A549 (cell line): ENCODE measurements at regions not wholly inside any gene's neighbourhood (a gene's known extent, or its start where the extent isn't known, plus 50 kb on each side); places are given as distances from the start of the nearest gene placed in this dataset.

Source experiments
- ATAC-seq, 2 experiments: fragments of 200-7000 bp in 1 of 2; fragments of >200 bp in 1 of 2; cut with Nextera tagmentation in 1 of 2; cut with Tn5 transposase in 1 of 2; 3 replicates each; pipeline versions ENCODE4 v1.8.0 to v1.9.1; 2018 to 2020; ENCODE audit warnings: mild to moderate bottlenecking in 1 of 2, moderate library complexity in 1 of 2
- CTCF ChIA-PET: fragments of 300-600 bp; sonication (Branson Sonifier 250); formaldehyde crosslinking; extraction: SDS; loops from one replicate; lab custom pipeline; 2021; ENCODE audit warnings: antibody characterized with exemption, inconsistent platforms; lab: Yijun Ruan, JAX
- POLR2A ChIA-PET: fragments of 350-600 bp; formaldehyde crosslinking; extraction: SDS; loops from one replicate; lab custom pipeline; 2021; ENCODE audit warnings: antibody characterized with exemption, inconsistent platforms; lab: Yijun Ruan, JAX
- DNase-seq, 2 experiments: peaks; one replicate each; pipeline versions ENCODE4 v3.0.0 to v3.0.0-alpha.2; 2011 to 2016; ENCODE audit warnings: low read depth in 1 of 2, low spot score in 1 of 2
- FAIRE-seq: peaks from 2 replicates; lab custom pipeline; 2011; peaks lifted over from hg19 to GRCh38; lab: Jason Lieb, UNC
- H3K27ac ChIP-seq, 2 experiments: fragments of >200 bp; sonication (Bioruptor Twin); formaldehyde crosslinking; 3 replicates each; pipeline ENCODE4 v1.5.1; 2016 to 2017
- H3K4me1 ChIP-seq: fragments of >200 bp; sonication (Bioruptor Twin); formaldehyde crosslinking; 3 replicates; pipeline ENCODE4 v1.6.1; 2016
- H3K4me2 ChIP-seq: fragments of >200 bp; sonication (Bioruptor Twin); formaldehyde crosslinking; 3 replicates; pipeline ENCODE4 v1.6.1; 2016
- H3K4me3 ChIP-seq: fragments of >200 bp; sonication (Bioruptor Twin); formaldehyde crosslinking; 3 replicates; pipeline ENCODE4 v1.5.1; 2016
- H3K9me3 ChIP-seq: fragments of >200 bp; sonication (Bioruptor Twin); formaldehyde crosslinking; 3 replicates; pipeline ENCODE4 v1.6.1; 2016
- CBX2 ChIP-seq: fragments of 200-600 bp; sonication (generic); IDR thresholded peaks from 2 replicates; pipeline ENCODE4 v1.6.1; 2016; ENCODE audit warnings: low read depth, mild to moderate bottlenecking, borderline replicate concordance
- CHD2 ChIP-seq: fragments of 150-350 bp; IDR thresholded peaks from 2 replicates; pipeline ENCODE4 v1.6.1; 2014; ENCODE audit warnings: low read length; ENCODE audit not compliant: partially characterized antibody
- CHD4 ChIP-seq: fragments of 200-600 bp; sonication (generic); IDR thresholded peaks from 2 replicates; pipeline ENCODE4 v1.6.1; 2016; ENCODE audit warnings: antibody characterized with exemption, mild to moderate bottlenecking, borderline replicate concordance
- EHF ChIP-seq: fragments of 250-450 bp; sonication (Bioruptor Pico); IDR thresholded peaks from 2 replicates; pipeline ENCODE4 v1.5.0; 2020; ENCODE audit warnings: mild to moderate bottlenecking
- EP300 ChIP-seq, 2 experiments: fragments of >200 bp; sonication (Bioruptor Twin); formaldehyde crosslinking; IDR thresholded peaks; 2 replicates in 1 of 2; 3 replicates in 1 of 2; pipeline ENCODE4 v1.6.1; 2016 to 2017
- FOSL2 ChIP-seq, 2 experiments: fragments of 450-650 bp in 1 of 2; fragments of >200 bp in 1 of 2; sonication (Bioruptor Twin) in 1 of 2; formaldehyde crosslinking; IDR thresholded peaks; 2 replicates each; pipeline versions ENCODE4 v1.5.0 to v1.6.1; 2016 to 2020; ENCODE audit warnings: mild to moderate bottlenecking in 1 of 2, moderate library complexity in 1 of 2
- HEYL ChIP-seq: fragments of 250-450 bp; sonication (Bioruptor Pico); IDR thresholded peaks from 2 replicates; pipeline ENCODE4 v1.8.0; 2021; ENCODE audit warnings: mild to moderate bottlenecking, moderate library complexity
- HOXA7 ChIP-seq: fragments of 250-450 bp; sonication (Bioruptor Pico); IDR thresholded peaks from 2 replicates; pipeline ENCODE4 v1.5.0; 2020; ENCODE audit warnings: mild to moderate bottlenecking, moderate library complexity
- HOXB13 ChIP-seq: fragments of 250-450 bp; sonication (Bioruptor Pico); IDR thresholded peaks from 2 replicates; pipeline ENCODE4 v1.5.0; 2020; ENCODE audit warnings: low read depth, mild to moderate bottlenecking, moderate library complexity
- MAFK ChIP-seq: fragments of 450-650 bp; IDR thresholded peaks from 2 replicates; pipeline ENCODE4 v1.6.1; 2014; ENCODE audit not compliant: partially characterized antibody
- MYC ChIP-seq: IDR thresholded peaks from 2 replicates; pipeline ENCODE4 v1.6.1; 2012; ENCODE audit warnings: mild to moderate bottlenecking, inconsistent platforms, low read length, improper control_type of control experiment, borderline replicate concordance
- NFE2L2 ChIP-seq: fragments of 150-350 bp; conservative IDR thresholded peaks from 2 replicates; pipeline ENCODE4 v1.6.1; 2014; ENCODE audit warnings: low read length
- RAD21 ChIP-seq, 2 experiments: fragments of >200 bp in 1 of 2; sonication (Bioruptor Twin) in 1 of 2; formaldehyde crosslinking in 1 of 2; IDR thresholded peaks in 1 of 2; conservative IDR thresholded peaks in 1 of 2; 2 replicates in 1 of 2; 3 replicates in 1 of 2; pipeline ENCODE4 v1.6.1; 2012 to 2018; ENCODE audit warnings: inconsistent platforms in 1 of 2
- RCOR1 ChIP-seq: fragments of 150-350 bp; IDR thresholded peaks from 2 replicates; pipeline ENCODE4 v1.6.1; 2014; ENCODE audit warnings: antibody characterized with exemption, low read length, low read depth
- RFX5 ChIP-seq: fragments of 450-650 bp; IDR thresholded peaks from 2 replicates; pipeline ENCODE4 v1.7.1; 2014; ENCODE audit warnings: antibody characterized with exemption, mild to moderate bottlenecking, moderate library complexity
- TFCP2L1 ChIP-seq: fragments of 250-450 bp; sonication (Bioruptor Pico); IDR thresholded peaks from 2 replicates; pipeline ENCODE4 v1.5.0; 2021; ENCODE audit warnings: mild to moderate bottlenecking
- ZC3H11A ChIP-seq: fragments of 450-650 bp; IDR thresholded peaks from 2 replicates; pipeline ENCODE4 v1.6.1; 2014; ENCODE audit warnings: antibody characterized with exemption, mild to moderate bottlenecking
- ZNF302 ChIP-seq: fragments of 250-450 bp; sonication (Bioruptor Pico); IDR thresholded peaks from 2 replicates; pipeline ENCODE4 v1.9.0; 2021; ENCODE audit warnings: inconsistent platforms, mild to moderate bottlenecking, moderate library complexity
- ZSCAN20 ChIP-seq: fragments of 250-450 bp; sonication (Bioruptor Pico); IDR thresholded peaks from 2 replicates; pipeline ENCODE4 v1.8.0; 2022; ENCODE audit warnings: mild to moderate bottlenecking, moderate library complexity
- WGBS: methylation state at CpG from one replicate; pipeline ENCODE4 v1.1.6; 2017; ENCODE audit errors: missing lambda C conversion rate; 5-methylcytosine and 5-hydroxymethylcytosine counted together
- TF ChIP-seq, protein P1 (sequence below): fragments of 150-350 bp; IDR thresholded peaks from 2 replicates; pipeline ENCODE4 v1.6.1; 2014; ENCODE audit warnings: low read depth, mild to moderate bottlenecking, low read length
- TF ChIP-seq, protein P2 (sequence below): fragments of >200 bp; sonication (Bioruptor Twin); formaldehyde crosslinking; IDR thresholded peaks from 3 replicates; pipeline ENCODE4 v1.5.1; 2016

DNA sequence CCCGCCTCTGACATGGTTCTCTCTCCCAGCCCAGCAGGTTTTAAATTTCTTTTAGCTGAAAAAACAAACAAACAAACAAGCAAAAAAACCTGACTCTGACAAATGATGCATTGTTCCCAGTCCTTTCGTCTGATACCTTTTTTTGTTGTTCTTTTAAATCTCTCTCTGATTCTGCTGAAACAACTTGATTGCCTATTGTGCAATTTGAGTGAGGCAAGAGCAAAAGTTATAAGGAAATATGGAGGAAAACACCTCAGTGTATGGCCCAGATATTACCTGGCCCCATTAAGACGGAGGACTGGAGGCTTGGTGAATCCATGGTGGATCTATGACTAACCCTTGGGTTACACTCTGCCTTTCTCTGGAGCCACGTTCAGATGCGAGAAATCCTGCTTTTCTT lies 164.0 kb downstream of the MELK start:
- POLR2A ChIA-PET, result no interaction called here
- no peak for FAIRE-seq
- TF ChIP-seq, protein P1, sequence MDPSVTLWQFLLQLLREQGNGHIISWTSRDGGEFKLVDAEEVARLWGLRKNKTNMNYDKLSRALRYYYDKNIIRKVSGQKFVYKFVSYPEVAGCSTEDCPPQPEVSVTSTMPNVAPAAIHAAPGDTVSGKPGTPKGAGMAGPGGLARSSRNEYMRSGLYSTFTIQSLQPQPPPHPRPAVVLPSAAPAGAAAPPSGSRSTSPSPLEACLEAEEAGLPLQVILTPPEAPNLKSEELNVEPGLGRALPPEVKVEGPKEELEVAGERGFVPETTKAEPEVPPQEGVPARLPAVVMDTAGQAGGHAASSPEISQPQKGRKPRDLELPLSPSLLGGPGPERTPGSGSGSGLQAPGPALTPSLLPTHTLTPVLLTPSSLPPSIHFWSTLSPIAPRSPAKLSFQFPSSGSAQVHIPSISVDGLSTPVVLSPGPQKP, result no peak
- TF ChIP-seq CHD2 (no peak), ZC3H11A (no peak), EP300 (IDR thresholded peaks at IDR 0.05) (no peak), ZSCAN20 (CRISPR knock-in tag) (no peak), HEYL (no peak), HOXA7 (CRISPR knock-in tag) (no peak), RCOR1 (no peak), TFCP2L1 (no peak), RFX5 (no peak)
- TF ChIP-seq, protein P2, sequence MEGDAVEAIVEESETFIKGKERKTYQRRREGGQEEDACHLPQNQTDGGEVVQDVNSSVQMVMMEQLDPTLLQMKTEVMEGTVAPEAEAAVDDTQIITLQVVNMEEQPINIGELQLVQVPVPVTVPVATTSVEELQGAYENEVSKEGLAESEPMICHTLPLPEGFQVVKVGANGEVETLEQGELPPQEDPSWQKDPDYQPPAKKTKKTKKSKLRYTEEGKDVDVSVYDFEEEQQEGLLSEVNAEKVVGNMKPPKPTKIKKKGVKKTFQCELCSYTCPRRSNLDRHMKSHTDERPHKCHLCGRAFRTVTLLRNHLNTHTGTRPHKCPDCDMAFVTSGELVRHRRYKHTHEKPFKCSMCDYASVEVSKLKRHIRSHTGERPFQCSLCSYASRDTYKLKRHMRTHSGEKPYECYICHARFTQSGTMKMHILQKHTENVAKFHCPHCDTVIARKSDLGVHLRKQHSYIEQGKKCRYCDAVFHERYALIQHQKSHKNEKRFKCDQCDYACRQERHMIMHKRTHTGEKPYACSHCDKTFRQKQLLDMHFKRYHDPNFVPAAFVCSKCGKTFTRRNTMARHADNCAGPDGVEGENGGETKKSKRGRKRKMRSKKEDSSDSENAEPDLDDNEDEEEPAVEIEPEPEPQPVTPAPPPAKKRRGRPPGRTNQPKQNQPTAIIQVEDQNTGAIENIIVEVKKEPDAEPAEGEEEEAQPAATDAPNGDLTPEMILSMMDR, result no peak
- TF ChIP-seq, all 56 proteins: peak for 0
- Histone ChIP-seq H3K4me2 (no peak overlapping the region), H3K4me3 (no peak overlapping the region), H3K4me1 (peaks cover 6% of the 10 kb centered on the region; the same call in 2 of the 3 replicates), H3K9me3 (no peaks in the 10 kb centered on the region), H3K27ac (no peak overlapping the region)
- no peak for DNase-seq
- ATAC-seq, result no peak
- CTCF ChIA-PET, result interaction anchor here (0.7 to 0.9 kb wide), 2 partner anchors 8 to 104 kb away, joined by 3 to 5 read pairs; no protein-coding TSS in a partner anchor
- 78% methylated on average over 5 of the region's 5 CpGs for WGBS

DNA sequence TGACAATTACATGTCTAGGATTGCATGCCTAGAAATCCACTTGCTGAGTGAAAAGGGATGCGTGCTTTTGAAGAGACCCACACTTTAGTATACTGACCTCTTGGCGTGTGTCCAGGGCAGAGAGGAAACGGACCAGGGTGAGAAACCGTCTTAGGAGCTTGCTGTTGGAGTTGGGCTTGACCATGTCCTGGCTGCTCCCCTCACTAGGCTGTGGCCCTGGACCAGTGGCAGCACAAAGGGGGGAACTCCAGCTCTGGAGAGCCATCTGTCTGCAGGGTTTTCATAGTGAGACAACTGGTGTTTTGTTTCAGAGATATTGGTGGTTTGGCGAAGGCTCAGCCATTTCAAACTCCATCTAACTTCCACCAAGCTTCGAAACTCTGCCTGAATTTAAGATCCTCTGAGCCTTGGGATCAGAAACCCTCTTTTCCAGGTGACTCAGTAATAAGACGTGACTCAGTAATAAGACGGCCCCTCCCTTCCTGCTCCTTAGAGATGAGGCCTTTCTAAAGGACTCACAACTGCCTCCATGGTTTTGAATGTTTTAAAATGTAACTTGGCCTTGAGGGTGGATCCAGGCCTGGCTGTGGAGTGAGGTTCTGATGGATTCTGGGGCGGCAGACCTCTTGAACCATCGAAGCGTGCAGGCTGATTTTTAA lies 165.8 kb downstream of the MELK start:
- peaks cover 6% of the 10 kb centered on the region; the same call in 2 of the 3 replicates for H3K4me1 ChIP-seq
- WGBS, result 64% methylated on average over 11 of the region's 11 CpGs
- 0 out of 3 replicates have a peak overlapping the region, but pooled peaks have one; percentile 4 for H3K4me2 ChIP-seq
- ATAC-seq (peak; percentile 47 to 65; a peak in 3 of 6 replicates), FAIRE-seq (no peak), DNase-seq (peak; percentile 27 to 56)
- CTCF ChIA-PET, result interaction anchor here (5.5 kb wide), 1 partner anchor 9 kb away, joined by 27 read pairs; no protein-coding TSS in a partner anchor
- no peak for TF ChIP-seq MYC
- no peak for TF ChIP-seq FOSL2 (IDR thresholded peaks at IDR 0.05)
- TF ChIP-seq FOSL2 (CRISPR knock-in tag; IDR thresholded peaks at IDR 0.05), result peak; percentile 47
- POLR2A ChIA-PET, result no interaction called here
- no peak overlapping the region for H3K4me3 ChIP-seq
- no peak overlapping the region for H3K27ac ChIP-seq
- H3K9me3 ChIP-seq, result no peaks in the 10 kb centered on the region

DNA sequence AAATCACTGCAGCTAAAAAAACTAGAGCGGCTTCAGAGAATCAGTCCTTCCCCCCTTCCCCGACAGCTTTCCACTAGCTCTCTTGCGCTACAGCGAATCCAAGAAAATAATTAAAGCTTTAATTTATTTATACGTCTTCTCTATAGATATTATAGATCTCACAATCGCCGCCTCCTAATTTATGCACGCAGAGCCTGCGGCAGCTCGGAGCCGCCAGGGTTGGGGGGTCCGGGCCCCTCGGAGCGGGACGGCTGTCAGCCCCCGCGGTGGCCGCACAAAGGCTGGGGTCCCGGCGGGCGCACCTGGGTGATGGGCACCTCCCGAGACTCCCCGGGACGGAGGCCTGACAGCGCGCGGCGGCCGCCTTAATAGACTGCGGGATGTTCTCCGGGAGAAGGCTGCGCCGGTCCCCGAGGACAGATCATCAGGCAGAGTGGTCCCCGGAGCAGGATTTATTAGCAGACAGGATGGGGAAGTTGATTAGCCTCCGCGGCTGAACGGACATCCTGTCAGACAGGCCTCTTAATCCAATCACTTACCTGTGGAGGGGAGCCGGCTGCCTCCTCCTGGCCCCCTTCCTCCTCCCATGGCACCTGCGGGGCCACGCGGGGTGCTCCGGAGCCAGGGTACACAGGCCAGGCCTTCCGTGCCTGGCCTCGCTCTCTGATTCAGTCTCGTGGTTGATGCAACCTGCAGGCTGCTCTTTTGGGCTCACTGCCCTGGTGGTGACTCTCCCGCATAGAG lies 166.8 kb downstream of the MELK start:
- ChIA-PET POLR2A (no interaction called here), CTCF (interaction anchor here (5.5 kb wide), 1 partner anchor 10 kb away, joined by 27 read pairs; no protein-coding TSS in a partner anchor)
- no peak for ATAC-seq
- no peak for FAIRE-seq
- no peak overlapping the region for H3K4me2 ChIP-seq
- H3K9me3 ChIP-seq, result no peaks in the 10 kb centered on the region
- WGBS, result 91% methylated on average over 31 of the region's 47 CpGs
- H3K4me1 ChIP-seq, result peaks cover 6% of the 10 kb centered on the region; the same call in 2 of the 3 replicates
- no peak overlapping the region for H3K27ac ChIP-seq
- no peak overlapping the region for H3K4me3 ChIP-seq
- DNase-seq, result no peak
- no peak for TF ChIP-seq EP300 (IDR thresholded peaks at IDR 0.05)
- TF ChIP-seq ZSCAN20 (CRISPR knock-in tag), result no peak
- no peak for TF ChIP-seq HOXB13 (CRISPR knock-in tag)
- TF ChIP-seq, protein P1, result no peak
- no peak for TF ChIP-seq CHD2
- no peak for TF ChIP-seq CHD4
- no peak for TF ChIP-seq HEYL
- TF ChIP-seq CBX2, result no peak
- TF ChIP-seq ZNF302 (CRISPR knock-in tag), result no peak
- no peak for TF ChIP-seq RAD21 (conservative IDR thresholded peaks at IDR 0.05 in 1 of 2, IDR thresholded peaks at IDR 0.05 in 1 of 2)
- TF ChIP-seq MAFK, result no peak
- no peak for TF ChIP-seq NFE2L2
- TF ChIP-seq EHF (CRISPR knock-in tag), result no peak
